NB4 (cell line): ENCODE measurements at regions not wholly inside any gene's neighbourhood (a gene's known extent, or its start where the extent isn't known, plus 50 kb on each side); places are given as distances from the start of the nearest gene placed in this dataset.

Source experiments
- CTCF ChIP-seq: IDR thresholded peaks from one replicate; pipeline ENCODE4 v1.5.1; 2012; ENCODE audit warnings: low read depth, low read length
- MAX ChIP-seq: IDR thresholded peaks from 2 replicates; pipeline ENCODE4 v1.6.1; 2011; ENCODE audit warnings: low read depth, low read length
- POLR2A ChIP-seq: IDR thresholded peaks from 2 replicates; pipeline ENCODE4 v1.6.1; 2011; ENCODE audit warnings: mild to moderate bottlenecking; ENCODE audit not compliant: insufficient read length; ENCODE audit errors: extremely low read depth

GRCh38 chr5:74199436-74200210 lies 440.9 kb downstream of the ENC1 start:
- TF ChIP-seq POLR2A (no peak), CTCF (no peak), MAX (no peak)
